PC-9 (cell line): ENCODE measurements at regions not wholly inside any gene's neighbourhood (a gene's known extent, or its start where the extent isn't known, plus 50 kb on each side); places are given as distances from the start of the nearest gene placed in this dataset.

Experiments
- BruUV-seq: library from RNA; stranded (reverse); fragments of 400-500 nt; replicated peaks from 2 replicates; lab custom pipeline; 2021; lab: Mats Ljungman, UMichigan
- CTCF ChIA-PET: fragments of 300-600 bp; sonication (Branson Sonifier 250); formaldehyde crosslinking; loops from one replicate; lab custom pipeline; 2022; ENCODE audit warnings: antibody characterized with exemption; lab: Charles Lee
- POLR2A ChIA-PET: fragments of 300-600 bp; sonication (Branson Sonifier 250); formaldehyde crosslinking; loops from one replicate; lab custom pipeline; 2022; ENCODE audit warnings: antibody characterized with exemption; ENCODE audit not compliant: unreplicated experiment; lab: Charles Lee
- DNase-seq, 2 experiments: peaks; one replicate each; pipeline versions ENCODE4 v3.0.0 to v3.0.0-alpha.2; 2015 to 2022; ENCODE audit warnings: mixed read lengths in 1 of 2
- H2AFZ ChIP-seq: fragments of 200-600 bp; sonication (generic); 2 replicates; pipeline ENCODE4 v1.8.1; 2017; ENCODE audit warnings: antibody characterized with exemption
- H3F3A ChIP-seq: fragments of 200-600 bp; sonication (generic); 2 replicates; pipeline ENCODE4 v1.8.1; 2017; ENCODE audit warnings: antibody characterized with exemption, mild to moderate bottlenecking, low read depth; ENCODE audit not compliant: insufficient read depth
- H3K27ac ChIP-seq: fragments of 200-600 bp; sonication (generic); 2 replicates; pipeline ENCODE4 v1.6.1; 2016; ENCODE audit warnings: mixed run types
- H3K27me3 ChIP-seq: fragments of 200-600 bp; sonication (generic); 2 replicates; pipeline ENCODE4 v1.6.1; 2016; ENCODE audit warnings: low read depth, mixed run types; ENCODE audit not compliant: insufficient read depth
- H3K36me3 ChIP-seq: fragments of 200-600 bp; sonication (generic); 2 replicates; pipeline ENCODE4 v1.6.1; 2016; ENCODE audit warnings: low read depth, mixed run types
- H3K4me1 ChIP-seq: fragments of 200-600 bp; sonication (generic); replicated peaks from 2 replicates; pipeline ENCODE4 v1.6.1; 2016; ENCODE audit warnings: mixed run types; ENCODE audit not compliant: insufficient read depth
- H3K4me2 ChIP-seq: fragments of 200-600 bp; sonication (generic); 2 replicates; pipeline ENCODE4 v1.6.1; 2017; ENCODE audit warnings: mixed run types
- H3K4me3 ChIP-seq: fragments of 200-600 bp; sonication (generic); 2 replicates; pipeline ENCODE4 v1.6.1; 2016; ENCODE audit warnings: mixed run types
- H3K79me2 ChIP-seq: fragments of 200-600 bp; sonication (generic); 2 replicates; pipeline ENCODE4 v1.6.1; 2017; ENCODE audit warnings: low read depth, mixed run types
- H3K9me2 ChIP-seq: fragments of 200-600 bp; sonication (generic); 2 replicates; pipeline ENCODE4 v1.8.1; 2017; ENCODE audit warnings: mild to moderate bottlenecking; ENCODE audit not compliant: insufficient read depth
- H3K9me3 ChIP-seq: fragments of 200-600 bp; sonication (generic); 2 replicates; pipeline ENCODE4 v1.8.1; 2016; ENCODE audit warnings: low read depth; ENCODE audit not compliant: insufficient read depth
- H4K20me1 ChIP-seq: fragments of 200-600 bp; sonication (generic); 2 replicates; pipeline ENCODE4 v1.8.1; 2017; ENCODE audit not compliant: insufficient read depth
- CTCF ChIP-seq: fragments of 200-600 bp; sonication (generic); conservative IDR thresholded peaks from 2 replicates; pipeline ENCODE4 v1.6.1; 2017; ENCODE audit warnings: mixed run types, antibody characterized with exemption, mild to moderate bottlenecking, moderate library complexity
- EZH2 ChIP-seq: fragments of 200-600 bp; sonication (generic); IDR thresholded peaks from 2 replicates; pipeline ENCODE4 v1.8.0; 2017; ENCODE audit warnings: antibody characterized with exemption, low read depth
- intact Hi-C: fragments of 100-400 bp; cut with micrococcal nuclease; formaldehyde crosslinking; loops from one replicate; pipeline ENCODE4 v1.10.0; 2022; ENCODE audit not compliant: unreplicated experiment

DNA sequence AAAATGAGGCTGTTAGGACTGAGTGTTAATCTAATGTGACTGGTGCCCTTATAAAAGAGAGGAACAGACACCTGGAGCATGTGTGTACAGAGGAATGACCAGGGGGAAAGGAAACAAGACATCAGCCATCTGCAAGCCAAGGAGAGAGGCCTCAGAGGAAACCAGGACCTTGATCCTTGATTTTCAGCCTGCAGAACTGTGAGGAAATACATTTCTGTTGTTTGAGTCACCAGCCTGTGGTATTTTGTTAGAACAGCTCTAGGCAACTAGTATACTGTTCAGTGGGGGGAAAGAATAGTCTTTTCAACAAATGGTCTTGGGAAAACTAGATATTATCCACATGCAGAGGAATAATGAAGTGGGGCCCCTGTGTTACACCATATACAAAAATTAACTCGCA is 80.6 kb downstream of the CCR1 start:
- no peak overlapping the region for H3K4me3 ChIP-seq
- POLR2A ChIA-PET: interaction anchor here (0.6 kb wide), 2 partner anchors 28 to 36 kb away, joined by 3 to 6 read pairs; no protein-coding TSS in a partner anchor
- no peaks in the 10 kb centered on the region for H3K79me2 ChIP-seq
- intact Hi-C loops: loop anchor here (1.0 kb wide), 2 partner anchors 13 to 36 kb away; no protein-coding TSS in a partner anchor
- peaks cover 30% of the 10 kb centered on the region for H3F3A ChIP-seq
- DNase-seq: peak; percentile 57 to 88
- BruUV-seq: no TSS peak
- no peak overlapping the region for H2AFZ ChIP-seq
- no peaks in the 10 kb centered on the region for H3K36me3 ChIP-seq
- no peaks in the 10 kb centered on the region for H3K9me2 ChIP-seq
- peaks cover 62% of the 10 kb centered on the region for H3K4me1 ChIP-seq
- peak overlapping the region; percentile 62 for H3K27ac ChIP-seq
- H3K4me2 ChIP-seq: peak overlapping the region; percentile 47
- no peaks in the 10 kb centered on the region for H4K20me1 ChIP-seq
- TF ChIP-seq EZH2 (no peak), CTCF (no peak)
- H3K9me3 ChIP-seq: no peaks in the 10 kb centered on the region
- no peaks in the 10 kb centered on the region for H3K27me3 ChIP-seq
- CTCF ChIA-PET: no interaction called here

GRCh38 chr3:46124216-46125177 is 83.6 kb downstream of the CCR1 start:
- no TSS peak for BruUV-seq
- peak in 1 of 2 experiments; percentile 88 for DNase-seq
- intact Hi-C loops: no loop called here
- peaks cover 30% of the 10 kb centered on the region for H3F3A ChIP-seq
- no peak overlapping the region for H3K4me3 ChIP-seq
- no peak overlapping the region for H2AFZ ChIP-seq
- no peaks in the 10 kb centered on the region for H3K79me2 ChIP-seq
- TF ChIP-seq CTCF (no peak), EZH2 (no peak)
- CTCF ChIA-PET: interaction anchor here (0.5 to 0.6 kb wide), 2 partner anchors 363 to 613 kb away, joined by 4 to 5 read pairs; no protein-coding TSS in a partner anchor
- no peaks in the 10 kb centered on the region for H3K9me2 ChIP-seq
- H3K4me1 ChIP-seq: peaks cover 87% of the 10 kb centered on the region
- H3K4me2 ChIP-seq: peak overlapping the region; percentile 64
- no peaks in the 10 kb centered on the region for H3K27me3 ChIP-seq
- POLR2A ChIA-PET: no interaction called here
- H3K9me3 ChIP-seq: no peaks in the 10 kb centered on the region
- no peaks in the 10 kb centered on the region for H3K36me3 ChIP-seq
- peak overlapping the region; percentile 70 for H3K27ac ChIP-seq
- no peaks in the 10 kb centered on the region for H4K20me1 ChIP-seq

DNA sequence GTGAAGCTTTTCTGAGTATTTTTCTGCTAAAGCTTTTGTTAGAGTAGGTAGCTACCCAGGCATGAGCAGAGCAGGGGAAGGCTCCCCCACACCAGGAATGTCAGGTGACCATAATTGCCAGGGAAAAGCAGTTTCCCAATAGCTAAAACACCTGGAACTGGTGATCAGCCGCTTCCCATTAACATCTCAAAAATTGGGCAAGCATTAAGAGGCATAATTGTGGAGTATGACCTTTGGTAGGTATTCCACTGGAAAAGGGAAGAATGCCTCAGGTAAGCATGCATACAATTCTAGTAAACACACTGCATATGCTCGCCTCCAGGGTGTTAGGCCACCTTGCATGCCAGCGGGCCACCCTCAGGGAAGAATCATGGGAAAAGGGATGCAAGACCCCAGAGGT is 84.5 kb downstream of the CCR1 start:
- peaks cover 30% of the 10 kb centered on the region for H3F3A ChIP-seq
- intact Hi-C loops: no loop called here
- H4K20me1 ChIP-seq: no peaks in the 10 kb centered on the region
- CTCF ChIA-PET: no interaction called here
- H3K4me1 ChIP-seq: peaks cover 88% of the 10 kb centered on the region
- peak overlapping the region; percentile 70 for H3K27ac ChIP-seq
- POLR2A ChIA-PET: no interaction called here
- no peaks in the 10 kb centered on the region for H3K27me3 ChIP-seq
- H2AFZ ChIP-seq: no peak overlapping the region
- no peaks in the 10 kb centered on the region for H3K9me3 ChIP-seq
- TF ChIP-seq CTCF: no peak
- TF ChIP-seq EZH2: no peak
- H3K36me3 ChIP-seq: no peaks in the 10 kb centered on the region
- H3K79me2 ChIP-seq: no peaks in the 10 kb centered on the region
- H3K4me2 ChIP-seq: peak overlapping the region; percentile 64
- peak in 1 of 2 experiments; percentile 76 for DNase-seq
- H3K4me3 ChIP-seq: no peak overlapping the region
- no peaks in the 10 kb centered on the region for H3K9me2 ChIP-seq
- BruUV-seq: no TSS peak
